ENCODE measurements at regions not wholly inside any gene's neighbourhood (a gene's known extent, or its start where the extent isn't known, plus 50 kb on each side); places are given as distances from the start of the nearest gene placed in this dataset.

DNA sequence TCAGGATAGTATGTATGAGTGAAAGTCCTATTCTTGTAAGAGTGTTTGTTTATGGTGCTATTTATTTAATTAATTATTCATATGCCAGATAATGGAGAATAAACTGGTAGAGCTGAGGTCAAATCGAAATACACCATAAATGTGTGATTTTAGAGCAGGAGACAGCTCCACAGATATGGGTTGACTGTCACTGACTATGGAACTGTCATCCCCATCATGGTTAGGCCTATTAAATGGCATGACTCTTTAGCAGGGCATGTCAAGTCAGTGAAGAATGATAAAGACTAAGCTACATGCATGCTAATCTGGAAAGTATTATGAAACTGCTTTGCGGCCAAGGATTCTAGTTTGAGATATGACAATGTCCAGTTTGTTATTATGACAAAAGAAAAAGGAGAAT is 658.6 kb downstream of the ISL1 start:
- Histone ChIP-seq H3K9ac (ENCODE audit: low read length) (no peak overlapping the region), H3K27me3 (replicated peaks; ENCODE audit: insufficient read depth, low read length) (no peaks in the 10 kb centered on the region), H3K79me2 (ENCODE audit: low read length) (no peaks in the 10 kb centered on the region), H2AFZ (ENCODE audit: low read length) (no peak overlapping the region), H4K20me1 (ENCODE audit: insufficient read depth, low read length) (no peaks in the 10 kb centered on the region), H3K9me2 (replicated peaks; ENCODE audit: insufficient read depth, low read length) (no peaks in the 10 kb centered on the region), H3F3A (ENCODE audit: insufficient read depth, low read length) (peaks cover 2% of the 10 kb centered on the region; the same call in 1 of the 2 replicates), H3K4me1 (ENCODE audit: low read length) (peaks cover 11% of the 10 kb centered on the region; the same call in 1 of the 2 replicates), H3K4me2 (ENCODE audit: low read depth, low read length) (no peak overlapping the region), H3K27ac (ENCODE audit: low read length) (no peak overlapping the region), H3K9me3 (replicated peaks; ENCODE audit: insufficient read depth, low read length) (no peaks in the 10 kb centered on the region), H3K36me3 (replicated peaks; ENCODE audit: insufficient read depth, low read length) (no peaks in the 10 kb centered on the region), H3K4me3 (ENCODE audit: low read length) (no peak overlapping the region)
- no peak for TF ChIP-seq EZH2 (optimal IDR thresholded peaks at IDR 0.05; ENCODE audit: low read depth, low read length)
- no peak for DNase-seq

- no peak overlapping the region for H3K4me3 ChIP-seq (ENCODE audit: low read length)
- no peak for DNase-seq
- no peaks in the 10 kb centered on the region for H4K20me1 ChIP-seq (ENCODE audit: insufficient read depth, low read length)
- no peaks in the 10 kb centered on the region for H3K36me3 ChIP-seq (replicated peaks; ENCODE audit: insufficient read depth, low read length)
- no peaks in the 10 kb centered on the region for H3K9me2 ChIP-seq (replicated peaks; ENCODE audit: insufficient read depth, low read length)
- no peaks in the 10 kb centered on the region for H3K79me2 ChIP-seq (ENCODE audit: low read length)
- H3K4me1 ChIP-seq (ENCODE audit: low read length) = peaks cover 11% of the 10 kb centered on the region; the same call in 1 of the 2 replicates
- no peaks in the 10 kb centered on the region for H3K9me3 ChIP-seq (replicated peaks; ENCODE audit: insufficient read depth, low read length)
- H2AFZ ChIP-seq (ENCODE audit: low read length) = 0 out of 2 replicates have a peak overlapping the region, but pooled peaks have one; percentile 2
- TF ChIP-seq EZH2 (optimal IDR thresholded peaks at IDR 0.05; ENCODE audit: low read depth, low read length) = no peak
- TF ChIP-seq CTCF (IDR thresholded peaks at IDR 0.05; ENCODE audit: low read length) = no peak
- TF ChIP-seq EZH2phosphoT487 (IDR thresholded peaks at IDR 0.05; ENCODE audit: low read length) = no peak
- no peaks in the 10 kb centered on the region for H3K27me3 ChIP-seq (replicated peaks; ENCODE audit: insufficient read depth, low read length)
- peaks cover 2% of the 10 kb centered on the region; the same call in 1 of the 2 replicates for H3F3A ChIP-seq (ENCODE audit: insufficient read depth, low read length)
- H3K9ac ChIP-seq (ENCODE audit: low read length) = no peak overlapping the region
- peak overlapping the region; percentile 34; the same call in 1 of the 2 replicates for H3K27ac ChIP-seq (ENCODE audit: low read length)
- H3K4me2 ChIP-seq (ENCODE audit: low read depth, low read length) = no peak overlapping the region
Measured at GRCh38 chr5:52043137-52043536, 659.9 kb downstream of the ISL1 start.

DNA sequence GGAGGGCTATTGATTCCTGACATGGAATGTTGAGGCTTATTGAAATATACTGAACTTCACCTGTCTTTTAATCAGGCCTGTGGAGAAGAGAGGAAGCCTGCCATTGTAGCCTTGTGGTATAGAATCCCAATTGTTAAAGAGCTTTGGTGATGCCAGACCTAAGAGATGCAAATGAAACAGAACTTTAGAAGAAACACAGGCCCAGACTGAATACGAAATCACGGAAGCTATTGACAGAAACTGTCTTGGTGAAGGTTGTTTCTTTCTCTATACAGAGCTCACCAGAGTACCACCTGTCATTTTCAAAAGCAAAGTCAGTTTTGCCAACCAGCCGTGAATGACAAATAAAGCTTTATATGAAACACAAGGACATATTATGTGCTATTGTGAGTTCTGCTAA is 660.3 kb downstream of the ISL1 start:
- Histone ChIP-seq H3F3A (ENCODE audit: insufficient read depth, low read length) (peaks cover 2% of the 10 kb centered on the region; the same call in 1 of the 2 replicates), H4K20me1 (ENCODE audit: insufficient read depth, low read length) (no peaks in the 10 kb centered on the region), H3K9ac (ENCODE audit: low read length) (no peak overlapping the region), H3K27ac (ENCODE audit: low read length) (peak overlapping the region; percentile 34; the same call in 1 of the 2 replicates), H3K4me3 (ENCODE audit: low read length) (no peak overlapping the region), H3K27me3 (replicated peaks; ENCODE audit: insufficient read depth, low read length) (no peaks in the 10 kb centered on the region), H2AFZ (ENCODE audit: low read length) (0 out of 2 replicates have a peak overlapping the region, but pooled peaks have one; percentile 2), H3K36me3 (replicated peaks; ENCODE audit: insufficient read depth, low read length) (no peaks in the 10 kb centered on the region), H3K4me2 (ENCODE audit: low read depth, low read length) (peak overlapping the region; percentile 25; the same call in 1 of the 2 replicates), H3K79me2 (ENCODE audit: low read length) (no peaks in the 10 kb centered on the region), H3K9me3 (replicated peaks; ENCODE audit: insufficient read depth, low read length) (no peaks in the 10 kb centered on the region), H3K4me1 (ENCODE audit: low read length) (peaks cover 11% of the 10 kb centered on the region; the same call in 1 of the 2 replicates), H3K9me2 (replicated peaks; ENCODE audit: insufficient read depth, low read length) (no peaks in the 10 kb centered on the region)
- DNase-seq = peak; percentile 75
- TF ChIP-seq EZH2phosphoT487 (IDR thresholded peaks at IDR 0.05; ENCODE audit: low read length) (no peak), CTCF (IDR thresholded peaks at IDR 0.05; ENCODE audit: low read length) (no peak), EZH2 (optimal IDR thresholded peaks at IDR 0.05; ENCODE audit: low read depth, low read length) (no peak)

GRCh38 chr5:52051759-52052158 is 668.5 kb downstream of the ISL1 start:
- Histone ChIP-seq H3K36me3 (replicated peaks; ENCODE audit: insufficient read depth, low read length) (no peaks in the 10 kb centered on the region), H3K9me2 (replicated peaks; ENCODE audit: insufficient read depth, low read length) (no peaks in the 10 kb centered on the region), H3K79me2 (ENCODE audit: low read length) (no peaks in the 10 kb centered on the region), H4K20me1 (ENCODE audit: insufficient read depth, low read length) (no peaks in the 10 kb centered on the region), H3F3A (ENCODE audit: insufficient read depth, low read length) (no peaks in the 10 kb centered on the region), H2AFZ (ENCODE audit: low read length) (no peak overlapping the region), H3K4me2 (ENCODE audit: low read depth, low read length) (no peak overlapping the region), H3K27me3 (replicated peaks; ENCODE audit: insufficient read depth, low read length) (no peaks in the 10 kb centered on the region), H3K4me3 (ENCODE audit: low read length) (no peak overlapping the region), H3K4me1 (ENCODE audit: low read length) (no peaks in the 10 kb centered on the region), H3K27ac (ENCODE audit: low read length) (no peak overlapping the region), H3K9ac (ENCODE audit: low read length) (no peak overlapping the region), H3K9me3 (replicated peaks; ENCODE audit: insufficient read depth, low read length) (no peaks in the 10 kb centered on the region)
- no peak for DNase-seq
- TF ChIP-seq EZH2 (optimal IDR thresholded peaks at IDR 0.05; ENCODE audit: low read depth, low read length) = no peak
- no peak for TF ChIP-seq EZH2phosphoT487 (IDR thresholded peaks at IDR 0.05; ENCODE audit: low read length)
- no peak for TF ChIP-seq CTCF (IDR thresholded peaks at IDR 0.05; ENCODE audit: low read length)

Measured in MM.1S (cell line).